H1 (cell line): ENCODE measurements at regions not wholly inside any gene's neighbourhood (a gene's known extent, or its start where the extent isn't known, plus 50 kb on each side); places are given as distances from the start of the nearest gene placed in this dataset.

Experiments
- CTCF ChIA-PET: fragments of 300-600 bp; sonication (Branson Sonifier 250); formaldehyde crosslinking; loops from one replicate; lab custom pipeline; 2021; ENCODE audit not compliant: partially characterized antibody; lab: Charles Lee
- POLR2A ChIA-PET: fragments of 300-600 bp; sonication (Branson Sonifier 250); formaldehyde crosslinking; loops from one replicate; lab custom pipeline; 2021; ENCODE audit warnings: inconsistent platforms; ENCODE audit not compliant: partially characterized antibody; lab: Charles Lee
- DNase-seq, 2 experiments: peaks; one replicate each; pipeline versions ENCODE4 v3.0.0 to v3.0.0-alpha.2; 2010 to 2022; ENCODE audit warnings: low spot score in 2 of 2, low read depth in 1 of 2, mixed read lengths in 1 of 2
- FAIRE-seq: peaks from 2 replicates; lab custom pipeline; 2011; peaks lifted over from hg19 to GRCh38; lab: Jason Lieb, UNC
- H2AFZ ChIP-seq: 2 replicates; pipeline ENCODE4 v1.8.1; 2012; ENCODE audit warnings: low read length, inconsistent platforms
- H2AK5ac ChIP-seq: 2 replicates; pipeline ENCODE4 v1.6.1; 2013; ENCODE audit warnings: low read depth, low read length
- H2BK120ac ChIP-seq: replicated peaks from 2 replicates; pipeline ENCODE3; 2013; ENCODE audit warnings: low read depth, low read length, inconsistent platforms
- H2BK12ac ChIP-seq: 2 replicates; pipeline ENCODE4 v1.6.1; 2013; ENCODE audit warnings: low read depth, low read length
- H2BK15ac ChIP-seq: 2 replicates; pipeline ENCODE4 v1.6.1; 2013; ENCODE audit warnings: low read length
- H2BK20ac ChIP-seq: 2 replicates; pipeline ENCODE4 v1.6.1; 2013; ENCODE audit warnings: low read length
- H2BK5ac ChIP-seq: 2 replicates; pipeline ENCODE4 v1.6.1; 2013; ENCODE audit warnings: low read depth, low read length
- H3K14ac ChIP-seq: 2 replicates; pipeline ENCODE4 v1.6.1; 2013; ENCODE audit warnings: inconsistent platforms; ENCODE audit not compliant: insufficient read length
- H3K18ac ChIP-seq: 2 replicates; pipeline ENCODE4 v1.6.1; 2013; ENCODE audit warnings: low read length; ENCODE audit errors: extremely low read depth
- H3K23ac ChIP-seq: 2 replicates; pipeline ENCODE4 v1.6.1; 2013; ENCODE audit warnings: inconsistent platforms; ENCODE audit not compliant: insufficient read length
- H3K23me2 ChIP-seq: 2 replicates; pipeline ENCODE4 v1.6.1; 2013; ENCODE audit warnings: low read depth, low read length
- H3K27ac ChIP-seq: 2 replicates; pipeline ENCODE4 v1.6.1; 2011; ENCODE audit warnings: low read depth, low read length, inconsistent platforms
- H3K27me3 ChIP-seq, 4 experiments: replicated peaks in 1 of 4; 1 replicate in 1 of 4; 2 replicates in 3 of 4; pipeline versions ENCODE4 v1.6.1 to v1.8.1; 2011 to 2013; ENCODE audit warnings: low read length in 3 of 4, mild to moderate bottlenecking in 3 of 4, inconsistent platforms in 2 of 4, mixed read lengths in 2 of 4, moderate library complexity in 1 of 4; ENCODE audit not compliant: control insufficient read depth in 3 of 4, insufficient read depth in 3 of 4; ENCODE audit errors: extremely low read depth in 1 of 4
- H3K36me3 ChIP-seq, 4 experiments: 2 replicates each; pipeline versions ENCODE4 v1.6.1 to v1.8.1; 2011 to 2013; ENCODE audit warnings: mild to moderate bottlenecking in 4 of 4, low read length in 3 of 4, moderate library complexity in 2 of 4, control low read depth in 1 of 4, inconsistent platforms in 1 of 4; ENCODE audit not compliant: insufficient read depth in 4 of 4, control insufficient read depth in 2 of 4
- H3K4ac ChIP-seq: replicated peaks from 2 replicates; pipeline ENCODE3; 2013; ENCODE audit warnings: low read length, low read depth, mixed read lengths, inconsistent platforms; ENCODE audit not compliant: insufficient read length
- H3K4me1 ChIP-seq, 4 experiments: replicated peaks in 1 of 4; 1 replicate in 1 of 4; 2 replicates in 3 of 4; pipeline versions ENCODE4 v1.6.1 to v1.8.1; 2011 to 2013; ENCODE audit warnings: low read length in 3 of 4, inconsistent platforms in 2 of 4, mixed read lengths in 1 of 4; ENCODE audit not compliant: insufficient read depth in 4 of 4, control insufficient read depth in 3 of 4
- H3K4me2 ChIP-seq, 2 experiments: 2 replicates each; pipeline versions ENCODE4 v1.6.1 to v1.8.1; 2011 to 2013; ENCODE audit warnings: low read depth in 2 of 2, low read length in 2 of 2, control low read depth in 1 of 2, inconsistent platforms in 1 of 2, mild to moderate bottlenecking in 1 of 2; ENCODE audit not compliant: insufficient read depth in 1 of 2
- H3K4me3 ChIP-seq, 4 experiments: fragments of 200-600, 300-600 bp in 1 of 4; sonication (generic), shearing (Covaris generic), sonication (Bioruptor Twin) in 1 of 4; 2 replicates each; pipeline versions ENCODE4 v1.5.1 to v1.8.1; 2011 to 2016; ENCODE audit warnings: low read length in 4 of 4, low read depth in 3 of 4, control low read depth in 2 of 4, inconsistent platforms in 2 of 4, mild to moderate bottlenecking in 2 of 4, mixed read lengths in 1 of 4, moderate library complexity in 1 of 4; ENCODE audit not compliant: insufficient read depth in 2 of 4; ENCODE audit errors: extremely low read depth in 1 of 4
- H3K56ac ChIP-seq: replicated peaks from 2 replicates; pipeline ENCODE3; 2013; ENCODE audit warnings: low read depth, mild to moderate bottlenecking, mixed read lengths, low read length, inconsistent platforms; ENCODE audit not compliant: insufficient read length
- H3K79me1 ChIP-seq: 2 replicates; pipeline ENCODE4 v1.6.1; 2013; ENCODE audit warnings: low read depth, low read length, control low read depth
- H3K79me2 ChIP-seq, 2 experiments: 2 replicates each; pipeline versions ENCODE4 v1.6.1 to v1.8.1; 2012 to 2013; ENCODE audit warnings: low read length in 2 of 2, mild to moderate bottlenecking in 2 of 2, inconsistent platforms in 1 of 2; ENCODE audit not compliant: insufficient read depth in 2 of 2, control insufficient read depth in 1 of 2
- H3K9ac ChIP-seq, 4 experiments: replicated peaks in 1 of 4; 1 replicate in 1 of 4; 2 replicates in 3 of 4; pipeline versions ENCODE4 v1.6.1 to v1.8.1; 2011 to 2013; ENCODE audit warnings: low read depth in 3 of 4, low read length in 3 of 4, control low read depth in 2 of 4, mild to moderate bottlenecking in 2 of 4, moderate library complexity in 2 of 4, inconsistent platforms in 1 of 4; ENCODE audit errors: extremely low read depth in 1 of 4
- H3K9me3 ChIP-seq, 2 experiments: 2 replicates each; pipeline versions ENCODE4 v1.6.1 to v1.8.1; 2012 to 2013; ENCODE audit warnings: mild to moderate bottlenecking in 2 of 2, moderate library complexity in 2 of 2, control low read depth in 1 of 2, inconsistent platforms in 1 of 2, low read depth in 1 of 2, low read length in 1 of 2, mixed read lengths in 1 of 2; ENCODE audit not compliant: insufficient read depth in 2 of 2
- H4K20me1 ChIP-seq, 2 experiments: replicated peaks in 1 of 2; 2 replicates each; pipeline versions ENCODE3 to v1.8.1; 2011 to 2013; ENCODE audit warnings: inconsistent platforms in 2 of 2, low read length in 2 of 2, mild to moderate bottlenecking in 1 of 2; ENCODE audit not compliant: insufficient read depth in 2 of 2, control insufficient read depth in 1 of 2
- H4K5ac ChIP-seq: 2 replicates; pipeline ENCODE4 v1.6.1; 2013; ENCODE audit warnings: low read length, low read depth, mixed read lengths, inconsistent platforms; ENCODE audit not compliant: insufficient read length
- H4K8ac ChIP-seq: 2 replicates; pipeline ENCODE4 v1.8.0; 2013; ENCODE audit warnings: mild to moderate bottlenecking, moderate library complexity, low read length, inconsistent platforms; ENCODE audit not compliant: insufficient read depth; ENCODE audit errors: extremely low read depth
- H4K91ac ChIP-seq: replicated peaks from 2 replicates; pipeline ENCODE3; 2013; ENCODE audit warnings: low read length, mixed read lengths, inconsistent platforms; ENCODE audit not compliant: insufficient read length
- ATF3 ChIP-seq: IDR thresholded peaks from 2 replicates; pipeline ENCODE4 v1.6.1; 2011; ENCODE audit warnings: low read depth, mild to moderate bottlenecking, low read length; ENCODE audit not compliant: insufficient read depth
- CBX5 ChIP-seq: fragments of 300-800, 300-1000 bp; sonication (generic); IDR thresholded peaks from 2 replicates; pipeline ENCODE4 v1.7.1; 2016; ENCODE audit warnings: antibody characterized with exemption, low read length, low read depth
- EGR1 ChIP-seq: IDR thresholded peaks from 2 replicates; pipeline ENCODE4 v1.6.1; 2011; ENCODE audit warnings: low read depth, low read length, borderline replicate concordance
- EP300 ChIP-seq, 2 experiments: IDR thresholded peaks; 1 replicate in 1 of 2; 2 replicates in 1 of 2; pipeline ENCODE4 v1.6.1; 2011 to 2012; ENCODE audit warnings: low read depth in 2 of 2, low read length in 2 of 2, mild to moderate bottlenecking in 2 of 2, borderline replicate concordance in 1 of 2, inconsistent platforms in 1 of 2, moderate library complexity in 1 of 2
- EZH2 ChIP-seq: fragments of 200-600 bp; sonication (generic); IDR thresholded peaks from 2 replicates; pipeline ENCODE4 v1.7.1; 2012; ENCODE audit warnings: low read depth, mild to moderate bottlenecking, moderate library complexity, low read length, inconsistent platforms; ENCODE audit not compliant: severe bottlenecking
- KDM4A ChIP-seq: IDR thresholded peaks from one replicate; pipeline ENCODE4 v1.7.1; 2012; ENCODE audit warnings: low read depth, mild to moderate bottlenecking, moderate library complexity, low read length, inconsistent platforms; ENCODE audit not compliant: severe bottlenecking
- MAFK ChIP-seq: IDR thresholded peaks from 2 replicates; pipeline ENCODE4 v1.6.1; 2012; ENCODE audit warnings: low read depth, mild to moderate bottlenecking, improper control_type of control experiment, low read length
- POU5F1 ChIP-seq: IDR thresholded peaks from 2 replicates; pipeline ENCODE4 v1.6.1; 2011; ENCODE audit warnings: low read depth, mild to moderate bottlenecking, low read length, moderate library complexity
- RBBP5 ChIP-seq: IDR thresholded peaks from 2 replicates; pipeline ENCODE4 v1.7.1; 2012; ENCODE audit warnings: low read depth, mild to moderate bottlenecking, inconsistent platforms, low read length, moderate library complexity, borderline replicate concordance
- RFX5 ChIP-seq: IDR thresholded peaks from 2 replicates; pipeline ENCODE4 v1.6.1; 2011; ENCODE audit warnings: low read depth, low read length, improper control_type of control experiment, borderline replicate concordance
- SP4 ChIP-seq: IDR thresholded peaks from 2 replicates; pipeline ENCODE4 v1.6.1; 2012; ENCODE audit warnings: low read length, inconsistent platforms
- SRF ChIP-seq: IDR thresholded peaks from 2 replicates; pipeline ENCODE4 v1.6.1; 2011; ENCODE audit warnings: mild to moderate bottlenecking, low read depth, low read length, moderate library complexity
- ZNF274 ChIP-seq: IDR thresholded peaks from 2 replicates; pipeline ENCODE4 v1.7.0; 2012; ENCODE audit warnings: low read length, borderline replicate concordance; ENCODE audit errors: extremely low read depth
- WGBS, 2 experiments: shearing (Covaris generic) in 1 of 2; methylation state at CpG; one replicate each; pipeline versions ENCODE4 v1.1.6 to v1.1.7; 2013 to 2015; ENCODE audit warnings: low lambda C conversion rate in 2 of 2, mixed read lengths in 2 of 2, inconsistent platforms in 1 of 2, low coverage in 1 of 2, missing lambda C conversion rate in 1 of 2; ENCODE audit not compliant: insufficient replicate concordance in 2 of 2, insufficient coverage in 1 of 2, insufficient read length in 1 of 2; ENCODE audit errors: extremely low coverage in 1 of 2, missing lambda C conversion rate in 1 of 2; 5-methylcytosine and 5-hydroxymethylcytosine counted together

- Histone ChIP-seq H3K14ac (no peak overlapping the region), H3K36me3 (no peaks in the 10 kb centered on the region), H3K56ac (no peak overlapping the region), H3K18ac (no peak overlapping the region), H4K5ac (no peak overlapping the region), H2BK20ac (no peak overlapping the region), H2BK5ac (no peak overlapping the region), H2AFZ (no peak overlapping the region), H2BK120ac (no peak overlapping the region), H2AK5ac (no peak overlapping the region), H3K4ac (no peak overlapping the region), H4K91ac (no peak overlapping the region), H3K23me2 (peaks cover 10% of the 10 kb centered on the region; the same call in 1 of the 2 replicates), H3K27me3 (no peaks in the 10 kb centered on the region), H3K4me2 (no peak overlapping the region), H2BK15ac (no peak overlapping the region), H4K8ac (no peak overlapping the region), H4K20me1 (peaks cover 0 to 9% of the 10 kb centered on the region in 2 experiments), H3K79me2 (no peaks in the 10 kb centered on the region), H2BK12ac (no peak overlapping the region), H3K9ac (no peak overlapping the region), H3K23ac (no peak overlapping the region), H3K9me3 (no peaks in the 10 kb centered on the region), H3K4me3 (no peak overlapping the region), H3K79me1 (no peaks in the 10 kb centered on the region), H3K27ac (no peak overlapping the region), H3K4me1 (peaks cover 0 to 3% (median under 1%) of the 10 kb centered on the region in 4 experiments; a peak in 2 of 7 replicates)
- WGBS, 2 experiments, result 85% methylated on average over 9 of the region's 9 CpGs; no CpG with 5 or more reads in 1 of the 2 experiments
- ChIA-PET CTCF (interaction anchor here (0.6 to 10.9 kb wide), 12 partner anchors 13 to 326 kb away, joined by 3 to 95 read pairs (median 6); no protein-coding TSS in a partner anchor), POLR2A (interaction anchor here (0.7 kb wide), 1 partner anchor 9 kb away, joined by 3 read pairs; no protein-coding TSS in a partner anchor)
- FAIRE-seq (no peak), DNase-seq (no peak)
- TF ChIP-seq CBX5 (no peak), ZNF274 (no peak), EZH2 (no peak), SP4 (no peak), RFX5 (no peak), POU5F1 (no peak), MAFK (no peak), SRF (no peak), ATF3 (no peak), RBBP5 (no peak), EGR1 (no peak), EP300 (IDR thresholded peaks at IDR 0.05; ENCODE audit: borderline replicate concordance in 1 of 2, low read depth in 2 of 2, low read length in 2 of 2) (no peak), KDM4A (no peak)
Observed at GRCh38 chr2:10229462-10230099, 73.1 kb upstream of the HPCAL1 start.
